VCaP (cell line): ENCODE measurements at regions not wholly inside any gene's neighbourhood (a gene's known extent, or its start where the extent isn't known, plus 50 kb on each side); places are given as distances from the start of the nearest gene placed in this dataset.

Experiments used
- H3K27ac ChIP-seq: fragments of 450-650 bp; 2 replicates; pipeline ENCODE4 v1.5.1; 2017
- CTCF ChIP-seq: fragments of 450-650 bp; conservative IDR thresholded peaks from 2 replicates; pipeline ENCODE4 v1.5.1; 2017; ENCODE audit warnings: mild to moderate bottlenecking, moderate library complexity

- no peak overlapping the region for H3K27ac ChIP-seq
- TF ChIP-seq CTCF: no peak
These were observed 229.6 kb upstream of the GPR101 start for GRCh38 chrX:137263374-137263773.

- no peak overlapping the region for H3K27ac ChIP-seq
- TF ChIP-seq CTCF: no peak
These were observed 211.4 kb upstream of the GPR101 start for GRCh38 chrX:137245183-137245582.

GRCh38 chrX:137236837-137237236 is 203.0 kb upstream of the GPR101 start:
- TF ChIP-seq CTCF: no peak
- no peak overlapping the region for H3K27ac ChIP-seq

- H3K27ac ChIP-seq: no peak overlapping the region
- no peak for TF ChIP-seq CTCF
These were observed 201.0 kb upstream of the GPR101 start for GRCh38 chrX:137234651-137235402.

- H3K27ac ChIP-seq: no peak overlapping the region
- TF ChIP-seq CTCF: no peak
These were observed 199.7 kb upstream of the GPR101 start for GRCh38 chrX:137233478-137233877.

GRCh38 chrX:137227151-137227550 is 193.4 kb upstream of the GPR101 start:
- no peak overlapping the region for H3K27ac ChIP-seq
- TF ChIP-seq CTCF: no peak

GRCh38 chrX:137215467-137215866 is 181.7 kb upstream of the GPR101 start:
- H3K27ac ChIP-seq: no peak overlapping the region
- no peak for TF ChIP-seq CTCF
